Endothelial cell of umbilical vein (primary cell): ENCODE measurements at regions not wholly inside any gene's neighbourhood (a gene's known extent, or its start where the extent isn't known, plus 50 kb on each side); places are given as distances from the start of the nearest gene placed in this dataset.

ENCODE experiments used
- BruUV-seq: library from RNA; stranded (reverse); fragments of 400-500 nt; replicated peaks from 2 replicates; lab custom pipeline; 2021; lab: Mats Ljungman, UMichigan
- CTCF ChIA-PET: fragments of 300-600, 350-600 bp; sonication (Branson Sonifier 250); formaldehyde crosslinking; loops from one replicate; lab custom pipeline; 2021; ENCODE audit warnings: antibody characterized with exemption, inconsistent platforms; lab: Charles Lee
- POLR2A ChIA-PET: fragments of 300-600, 350-600 bp; sonication (Branson Sonifier 250); formaldehyde crosslinking; loops from one replicate; lab custom pipeline; 2021; ENCODE audit warnings: antibody characterized with exemption, inconsistent platforms; lab: Charles Lee
- DNase-seq: peaks from one replicate; pipeline ENCODE4 v3.0.0-alpha.2; 2011; ENCODE audit warnings: low read depth, low spot score
- FAIRE-seq: peaks from 2 replicates; lab custom pipeline; 2011; peaks lifted over from hg19 to GRCh38; lab: Jason Lieb, UNC
- H2AFZ ChIP-seq: 2 replicates; pipeline ENCODE4 v1.6.0; 2012; ENCODE audit warnings: low read depth, low read length, control low read depth, inconsistent platforms
- H3K27ac ChIP-seq: 2 replicates; pipeline ENCODE4 v1.5.1; 2011; ENCODE audit warnings: low read depth, mild to moderate bottlenecking, control low read depth, low read length, moderate library complexity; ENCODE audit not compliant: insufficient read depth
- H3K27me3 ChIP-seq, 2 experiments: 2 replicates each; pipeline versions ENCODE4 v1.6.0 to v1.6.1; 2011; ENCODE audit warnings: low read length in 2 of 2, mixed read lengths in 1 of 2; ENCODE audit not compliant: control insufficient read depth in 2 of 2, insufficient read depth in 2 of 2
- H3K36me3 ChIP-seq, 2 experiments: 2 replicates in 1 of 2; 3 replicates in 1 of 2; pipeline ENCODE4 v1.5.1; 2011; ENCODE audit warnings: low read length in 2 of 2, mild to moderate bottlenecking in 1 of 2, moderate library complexity in 1 of 2; ENCODE audit not compliant: control insufficient read depth in 2 of 2, insufficient read depth in 2 of 2; ENCODE audit errors: extremely low read depth in 1 of 2
- H3K4me1 ChIP-seq: 3 replicates; pipeline ENCODE4 v1.5.1; 2011; ENCODE audit warnings: mild to moderate bottlenecking, low read length; ENCODE audit not compliant: control insufficient read depth, insufficient read depth; ENCODE audit errors: extremely low read depth
- H3K4me2 ChIP-seq: 2 replicates; pipeline ENCODE4 v1.6.1; 2011; ENCODE audit warnings: low read length, control low read depth, mixed read lengths; ENCODE audit not compliant: insufficient read depth
- H3K4me3 ChIP-seq, 3 experiments: fragments of 200-600 bp in 1 of 3; sonication (generic), shearing (Covaris generic) in 1 of 3; replicated peaks in 1 of 3; 2 replicates each; pipeline ENCODE4 v1.5.1; 2011 to 2016; ENCODE audit warnings: control low read depth in 3 of 3, low read length in 3 of 3, mild to moderate bottlenecking in 2 of 3, inconsistent platforms in 1 of 3, low read depth in 1 of 3, moderate library complexity in 1 of 3; ENCODE audit not compliant: insufficient read depth in 1 of 3
- H3K79me2 ChIP-seq: 2 replicates; pipeline ENCODE4 v1.6.0; 2012; ENCODE audit warnings: low read length, inconsistent platforms; ENCODE audit not compliant: control insufficient read depth, insufficient read depth
- H3K9ac ChIP-seq: replicated peaks from 2 replicates; pipeline ENCODE3; 2011; ENCODE audit warnings: low read length, control low read depth; ENCODE audit not compliant: insufficient read depth; ENCODE audit errors: extremely low read depth
- H3K9me1 ChIP-seq: replicated peaks from 3 replicates; pipeline ENCODE4 v1.6.0; 2011; ENCODE audit warnings: mild to moderate bottlenecking, low read length; ENCODE audit not compliant: control insufficient read depth, insufficient read depth; ENCODE audit errors: extremely low read depth
- H3K9me3 ChIP-seq: replicated peaks from 2 replicates; pipeline ENCODE4 v1.5.1; 2012; ENCODE audit warnings: low read length, inconsistent platforms; ENCODE audit not compliant: control insufficient read depth, insufficient read depth
- H4K20me1 ChIP-seq: replicated peaks from 2 replicates; pipeline ENCODE3; 2011; ENCODE audit warnings: mild to moderate bottlenecking, low read length; ENCODE audit not compliant: control insufficient read depth, insufficient read depth; ENCODE audit errors: extremely low read depth
- EZH2 ChIP-seq: IDR thresholded peaks from 2 replicates; pipeline ENCODE4 v1.6.1; 2012; ENCODE audit warnings: borderline replicate concordance, low read depth, mild to moderate bottlenecking, moderate library complexity, low read length, inconsistent platforms; ENCODE audit not compliant: severe bottlenecking
- FOS ChIP-seq: IDR thresholded peaks from 2 replicates; pipeline ENCODE4 v1.6.1; 2011; ENCODE audit warnings: mild to moderate bottlenecking, low read length, moderate library complexity, borderline replicate concordance; ENCODE audit not compliant: insufficient read depth
- GATA2 ChIP-seq: IDR thresholded peaks from 2 replicates; pipeline ENCODE4 v1.7.0; 2011; ENCODE audit warnings: low read depth, mild to moderate bottlenecking, moderate library complexity, mixed read lengths, low read length; ENCODE audit not compliant: insufficient read length, insufficient read depth
- JUN ChIP-seq: IDR thresholded peaks from 2 replicates; pipeline ENCODE4 v1.6.1; 2011; ENCODE audit warnings: borderline replicate concordance, low read depth; ENCODE audit not compliant: insufficient read length, insufficient read depth
- MYC ChIP-seq: IDR thresholded peaks from one replicate; pipeline ENCODE4 v1.6.1; 2011; ENCODE audit warnings: mild to moderate bottlenecking, low read depth, low read length
- POLR2A ChIP-seq: IDR thresholded peaks from 2 replicates; pipeline ENCODE4 v1.6.1; 2012; ENCODE audit warnings: low read depth, mild to moderate bottlenecking, control low read depth, low read length
- POLR2AphosphoS5 ChIP-seq: IDR thresholded peaks from 2 replicates; pipeline ENCODE4 v1.6.1; 2012; ENCODE audit warnings: low read depth, mild to moderate bottlenecking, control low read depth, low read length, moderate library complexity; ENCODE audit not compliant: insufficient read depth
- dilution Hi-C: fragments of 300-500 bp; cut with MboI; formaldehyde crosslinking; loops from one replicate; pipeline ENCODE4 v1.15.0; 2019; ENCODE audit warnings: low sequenced_read_pairs; ENCODE audit not compliant: extremely low pct_ligation_motif_present
- intact Hi-C: fragments of 100-400 bp; cut with micrococcal nuclease; formaldehyde crosslinking; loops from one replicate; pipeline ENCODE4 v1.10.0; 2022
- TF ChIP-seq, protein P1 (sequence below), 2 donors: IDR thresholded peaks; 1 replicate in 1 of 2; 2 replicates in 1 of 2; pipeline ENCODE4 v1.5.1; 2011; ENCODE audit warnings: low read length in 2 of 2, mild to moderate bottlenecking in 2 of 2, moderate library complexity in 2 of 2, control low read depth in 1 of 2, inconsistent platforms in 1 of 2, low read depth in 1 of 2; ENCODE audit not compliant: insufficient read depth in 1 of 2; ENCODE audit errors: extremely low read depth in 1 of 2
- TF ChIP-seq, protein P2 (sequence below): IDR thresholded peaks from 2 replicates; pipeline ENCODE4 v1.6.1; 2011; ENCODE audit not compliant: insufficient read depth, insufficient read length

DNA sequence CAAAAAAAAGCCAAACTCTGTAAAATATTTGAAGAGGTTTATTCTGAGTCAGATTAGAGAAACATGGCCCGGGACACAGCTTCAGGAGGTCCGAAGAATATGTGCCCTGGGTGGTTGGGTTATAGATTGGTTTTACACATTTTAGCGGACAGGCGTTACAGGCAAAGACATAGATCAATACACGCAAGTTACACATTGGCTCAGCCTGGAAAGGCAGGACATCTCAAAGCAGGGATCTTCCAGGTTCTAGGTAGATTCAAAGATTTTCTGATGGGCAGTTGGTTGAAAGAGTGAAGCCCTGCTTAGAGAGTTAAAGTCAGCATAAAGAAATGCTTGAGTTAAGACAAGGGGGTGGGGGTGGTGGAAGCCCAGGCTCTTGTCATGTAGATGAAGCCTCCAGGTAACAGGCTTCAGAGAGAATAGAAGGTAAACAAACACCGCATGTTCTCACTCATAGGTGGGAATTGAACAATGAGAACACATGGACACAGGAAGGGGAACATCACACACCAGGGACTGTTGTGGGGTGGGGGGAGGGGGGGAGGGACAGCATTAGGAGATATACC lies 464.3 kb upstream of the ADARB2 start:
- no peak for FAIRE-seq
- no peaks in the 10 kb centered on the region for H3K36me3 ChIP-seq
- no peaks in the 10 kb centered on the region for H3K79me2 ChIP-seq
- H3K27ac ChIP-seq, result no peak overlapping the region
- H3K4me3 ChIP-seq, result no peak overlapping the region
- H3K9me3 ChIP-seq, result peaks cover 10% of the 10 kb centered on the region
- H3K9me1 ChIP-seq, result no peaks in the 10 kb centered on the region
- H3K27me3 ChIP-seq, result no peaks in the 10 kb centered on the region
- H3K9ac ChIP-seq, result no peak overlapping the region
- no TSS peak for BruUV-seq
- ChIA-PET CTCF (no interaction called here), POLR2A (no interaction called here)
- dilution Hi-C loops, result no loop called here
- TF ChIP-seq MYC (no peak), EZH2 (no peak), JUN (no peak), FOS (no peak), POLR2A (no peak), POLR2AphosphoS5 (no peak), GATA2 (no peak)
- TF ChIP-seq, protein P1, sequence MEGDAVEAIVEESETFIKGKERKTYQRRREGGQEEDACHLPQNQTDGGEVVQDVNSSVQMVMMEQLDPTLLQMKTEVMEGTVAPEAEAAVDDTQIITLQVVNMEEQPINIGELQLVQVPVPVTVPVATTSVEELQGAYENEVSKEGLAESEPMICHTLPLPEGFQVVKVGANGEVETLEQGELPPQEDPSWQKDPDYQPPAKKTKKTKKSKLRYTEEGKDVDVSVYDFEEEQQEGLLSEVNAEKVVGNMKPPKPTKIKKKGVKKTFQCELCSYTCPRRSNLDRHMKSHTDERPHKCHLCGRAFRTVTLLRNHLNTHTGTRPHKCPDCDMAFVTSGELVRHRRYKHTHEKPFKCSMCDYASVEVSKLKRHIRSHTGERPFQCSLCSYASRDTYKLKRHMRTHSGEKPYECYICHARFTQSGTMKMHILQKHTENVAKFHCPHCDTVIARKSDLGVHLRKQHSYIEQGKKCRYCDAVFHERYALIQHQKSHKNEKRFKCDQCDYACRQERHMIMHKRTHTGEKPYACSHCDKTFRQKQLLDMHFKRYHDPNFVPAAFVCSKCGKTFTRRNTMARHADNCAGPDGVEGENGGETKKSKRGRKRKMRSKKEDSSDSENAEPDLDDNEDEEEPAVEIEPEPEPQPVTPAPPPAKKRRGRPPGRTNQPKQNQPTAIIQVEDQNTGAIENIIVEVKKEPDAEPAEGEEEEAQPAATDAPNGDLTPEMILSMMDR (IDR thresholded peaks at IDR 0.05; ENCODE audit: extremely low read depth in 1 of 2, insufficient read depth in 1 of 2, low read depth in 1 of 2, low read length in 2 of 2), result no peak
- TF ChIP-seq, protein P2, sequence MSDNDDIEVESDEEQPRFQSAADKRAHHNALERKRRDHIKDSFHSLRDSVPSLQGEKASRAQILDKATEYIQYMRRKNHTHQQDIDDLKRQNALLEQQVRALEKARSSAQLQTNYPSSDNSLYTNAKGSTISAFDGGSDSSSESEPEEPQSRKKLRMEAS, result no peak
- H3K4me1 ChIP-seq, result no peaks in the 10 kb centered on the region
- no peak overlapping the region for H2AFZ ChIP-seq
- no peak for DNase-seq
- no peak overlapping the region for H3K4me2 ChIP-seq
- intact Hi-C loops, result no loop called here
- no peaks in the 10 kb centered on the region for H4K20me1 ChIP-seq
